OCI-LY7 (cell line): ENCODE measurements at regions not wholly inside any gene's neighbourhood (a gene's known extent, or its start where the extent isn't known, plus 50 kb on each side); places are given as distances from the start of the nearest gene placed in this dataset.

Source experiments
- BruUV-seq: library from RNA; stranded (reverse); fragments of 400-500 nt; replicated peaks from 2 replicates; lab custom pipeline; 2021; lab: Mats Ljungman, UMichigan
- CTCF ChIA-PET: fragments of 300-600 bp; sonication (Branson Sonifier 250); formaldehyde crosslinking; loops from one replicate; lab custom pipeline; 2022; ENCODE audit warnings: antibody characterized with exemption; ENCODE audit not compliant: unreplicated experiment; lab: Charles Lee
- POLR2A ChIA-PET: fragments of 300-600 bp; sonication (Branson Sonifier 250); formaldehyde crosslinking; loops from one replicate; lab custom pipeline; 2022; ENCODE audit warnings: antibody characterized with exemption; lab: Charles Lee
- DNase-seq: peaks from one replicate; pipeline ENCODE4 v3.0.0-alpha.2; 2015; ENCODE audit warnings: low spot score
- H2AFZ ChIP-seq: fragments of 200-600 bp; sonication (generic), shearing (Covaris generic); 2 replicates; pipeline ENCODE4 v1.6.1; 2014; ENCODE audit warnings: mild to moderate bottlenecking, antibody characterized with exemption, low read length, moderate library complexity
- H3K27ac ChIP-seq: fragments of 200-600 bp; sonication (generic); 2 replicates; pipeline ENCODE4 v1.5.1; 2014; ENCODE audit warnings: mixed run types, low read depth, mild to moderate bottlenecking, moderate library complexity, low read length, inconsistent platforms; ENCODE audit not compliant: poor library complexity, severe bottlenecking
- H3K36me3 ChIP-seq: fragments of 200-600 bp; sonication (generic); 2 replicates; pipeline ENCODE4 v1.6.1; 2014; ENCODE audit warnings: mild to moderate bottlenecking, antibody characterized with exemption, low read length, moderate library complexity, mixed read lengths; ENCODE audit not compliant: insufficient read depth
- H3K4me1 ChIP-seq: fragments of 200-600 bp; sonication (generic); 2 replicates; pipeline ENCODE4 v1.5.1; 2014; ENCODE audit warnings: mild to moderate bottlenecking, low read length; ENCODE audit not compliant: insufficient read depth, poor library complexity, severe bottlenecking
- H3K4me2 ChIP-seq: fragments of 200-600 bp; sonication (generic); 2 replicates; pipeline ENCODE4 v1.6.1; 2014; ENCODE audit warnings: mild to moderate bottlenecking, low read length
- H3K4me3 ChIP-seq: fragments of 200-600 bp; sonication (generic); 2 replicates; pipeline ENCODE4 v1.5.1; 2014; ENCODE audit warnings: mild to moderate bottlenecking, low read depth, low read length; ENCODE audit not compliant: poor library complexity, severe bottlenecking
- H3K79me2 ChIP-seq: fragments of 200-600 bp; sonication (generic); 2 replicates; pipeline ENCODE4 v1.6.1; 2016; ENCODE audit warnings: low read depth, mild to moderate bottlenecking, low read length, moderate library complexity, mixed read lengths; ENCODE audit not compliant: insufficient read depth
- H3K9me2 ChIP-seq: fragments of 200-600 bp; sonication (generic); 2 replicates; pipeline ENCODE4 v1.6.1; 2016; ENCODE audit warnings: mild to moderate bottlenecking, low read length, mixed read lengths; ENCODE audit not compliant: insufficient read depth
- H3K9me3 ChIP-seq: fragments of 200-600 bp; sonication (generic); 2 replicates; pipeline ENCODE4 v1.6.1; 2014; ENCODE audit warnings: mild to moderate bottlenecking, mixed run types, low read length, mixed read lengths
- H4K20me1 ChIP-seq: fragments of 200-600 bp; sonication (generic); 2 replicates; pipeline ENCODE4 v1.6.1; 2014; ENCODE audit warnings: mild to moderate bottlenecking, antibody characterized with exemption, low read length, moderate library complexity, mixed read lengths; ENCODE audit not compliant: insufficient read depth
- EZH2phosphoT487 ChIP-seq: fragments of 200-600 bp; sonication (generic); IDR thresholded peaks from 2 replicates; pipeline ENCODE4 v1.6.1; 2018; ENCODE audit warnings: low read depth, borderline replicate concordance, mild to moderate bottlenecking, mixed run types, antibody characterized with exemption, low read length, moderate library complexity, mixed read lengths
- intact Hi-C: fragments of 100-400 bp; cut with micrococcal nuclease; formaldehyde crosslinking; loops from one replicate; pipeline ENCODE4 v1.10.0; 2022; ENCODE audit not compliant: unreplicated experiment
- TF ChIP-seq, protein P1 (sequence below): fragments of 200-600 bp; sonication (generic); conservative IDR thresholded peaks from 2 replicates; pipeline ENCODE4 v1.5.1; 2014; ENCODE audit warnings: mild to moderate bottlenecking, antibody characterized with exemption, low read length, moderate library complexity, mixed read lengths

DNA sequence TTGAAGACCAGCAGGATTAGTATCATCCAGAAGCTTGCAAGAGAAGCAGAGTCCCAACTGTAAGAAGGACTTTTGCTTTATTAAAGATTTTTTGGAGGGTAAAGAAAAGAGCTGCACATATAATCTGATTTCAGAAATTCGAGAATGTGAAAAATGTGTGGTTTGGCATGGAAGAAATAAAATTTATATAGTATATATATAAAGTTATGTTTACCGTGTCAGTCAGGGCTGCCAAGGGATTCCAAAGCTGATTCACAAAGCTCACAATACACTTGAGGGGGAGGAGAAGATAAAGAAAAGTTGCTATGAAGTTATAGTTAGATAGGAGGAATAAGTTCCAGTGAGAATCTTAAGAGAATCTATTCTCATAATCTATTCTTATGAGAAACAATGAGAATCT, 231.8 kb upstream of the CACNA2D1 start:
- TF ChIP-seq, protein P1, sequence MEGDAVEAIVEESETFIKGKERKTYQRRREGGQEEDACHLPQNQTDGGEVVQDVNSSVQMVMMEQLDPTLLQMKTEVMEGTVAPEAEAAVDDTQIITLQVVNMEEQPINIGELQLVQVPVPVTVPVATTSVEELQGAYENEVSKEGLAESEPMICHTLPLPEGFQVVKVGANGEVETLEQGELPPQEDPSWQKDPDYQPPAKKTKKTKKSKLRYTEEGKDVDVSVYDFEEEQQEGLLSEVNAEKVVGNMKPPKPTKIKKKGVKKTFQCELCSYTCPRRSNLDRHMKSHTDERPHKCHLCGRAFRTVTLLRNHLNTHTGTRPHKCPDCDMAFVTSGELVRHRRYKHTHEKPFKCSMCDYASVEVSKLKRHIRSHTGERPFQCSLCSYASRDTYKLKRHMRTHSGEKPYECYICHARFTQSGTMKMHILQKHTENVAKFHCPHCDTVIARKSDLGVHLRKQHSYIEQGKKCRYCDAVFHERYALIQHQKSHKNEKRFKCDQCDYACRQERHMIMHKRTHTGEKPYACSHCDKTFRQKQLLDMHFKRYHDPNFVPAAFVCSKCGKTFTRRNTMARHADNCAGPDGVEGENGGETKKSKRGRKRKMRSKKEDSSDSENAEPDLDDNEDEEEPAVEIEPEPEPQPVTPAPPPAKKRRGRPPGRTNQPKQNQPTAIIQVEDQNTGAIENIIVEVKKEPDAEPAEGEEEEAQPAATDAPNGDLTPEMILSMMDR = no peak
- TF ChIP-seq EZH2phosphoT487 = no peak
- CTCF ChIA-PET = no interaction called here
- no peak overlapping the region for H3K4me2 ChIP-seq

DNA sequence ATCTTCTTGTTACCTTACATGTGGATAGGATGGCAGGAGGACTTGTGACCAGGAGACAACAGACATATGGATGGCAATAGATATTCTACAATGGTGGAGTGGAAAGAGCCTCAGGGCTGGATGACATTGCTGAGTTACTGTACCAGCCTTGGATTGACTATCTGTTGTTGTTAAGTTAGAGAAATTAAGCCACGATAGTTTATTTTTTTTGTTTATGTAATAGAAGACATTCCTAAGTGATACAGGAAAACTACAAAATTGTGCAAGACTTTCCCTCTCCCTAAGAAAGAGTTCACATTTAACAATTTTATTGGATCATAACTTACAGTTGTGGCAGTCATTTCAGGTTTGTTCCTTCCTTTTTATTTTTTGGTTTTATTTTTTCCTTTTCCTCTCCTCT, 230.7 kb upstream of the CACNA2D1 start:
- Histone ChIP-seq H3K36me3 (no peaks in the 10 kb centered on the region), H3K4me3 (no peak overlapping the region), H3K79me2 (no peaks in the 10 kb centered on the region), H3K4me2 (no peak overlapping the region), H2AFZ (no peak overlapping the region), H3K27ac (no peak overlapping the region), H3K4me1 (peaks cover 19% of the 10 kb centered on the region), H4K20me1 (no peaks in the 10 kb centered on the region), H3K9me3 (no peaks in the 10 kb centered on the region), H3K9me2 (no peaks in the 10 kb centered on the region)
- BruUV-seq = no TSS peak
- intact Hi-C loops = no loop called here
- no peak for DNase-seq
- CTCF ChIA-PET = no interaction called here
- TF ChIP-seq, protein P1 = no peak
- TF ChIP-seq EZH2phosphoT487 = no peak
- POLR2A ChIA-PET = no interaction called here

More for the DNA sequence above, 231.8 kb upstream of the CACNA2D1 start:
- Histone ChIP-seq H3K79me2 (no peaks in the 10 kb centered on the region), H3K9me2 (no peaks in the 10 kb centered on the region), H2AFZ (no peak overlapping the region), H4K20me1 (no peaks in the 10 kb centered on the region), H3K4me3 (no peak overlapping the region), H3K9me3 (no peaks in the 10 kb centered on the region), H3K4me1 (peaks cover 19% of the 10 kb centered on the region), H3K27ac (no peak overlapping the region), H3K36me3 (no peaks in the 10 kb centered on the region)
- no peak for DNase-seq
- POLR2A ChIA-PET = no interaction called here
- intact Hi-C loops = no loop called here
- no TSS peak for BruUV-seq

DNA sequence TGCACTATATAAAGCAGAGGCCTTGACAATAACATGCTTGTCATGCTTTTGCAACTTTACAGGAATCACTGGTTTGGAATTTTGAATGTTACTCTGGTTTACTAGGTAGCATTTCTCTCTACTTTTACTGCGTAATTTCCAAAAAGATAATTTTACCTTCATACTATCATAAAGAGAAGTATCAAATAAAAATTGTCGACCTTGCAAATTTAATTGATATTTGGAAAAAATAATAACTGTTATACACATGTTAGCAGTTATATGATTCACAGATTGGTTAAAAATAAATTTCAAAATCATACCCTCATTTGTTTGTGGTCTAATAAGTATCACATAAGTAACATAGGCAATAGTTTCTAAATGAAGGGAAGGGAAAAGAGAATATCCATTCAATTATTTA, 228.5 kb upstream of the CACNA2D1 start:
- BruUV-seq = no TSS peak
- TF ChIP-seq, protein P1 = no peak
- TF ChIP-seq EZH2phosphoT487 = no peak
- Histone ChIP-seq H4K20me1 (no peaks in the 10 kb centered on the region), H3K4me2 (no peak overlapping the region), H3K36me3 (no peaks in the 10 kb centered on the region), H2AFZ (no peak overlapping the region), H3K9me3 (no peaks in the 10 kb centered on the region), H3K9me2 (no peaks in the 10 kb centered on the region), H3K4me3 (no peak overlapping the region), H3K27ac (no peak overlapping the region), H3K79me2 (no peaks in the 10 kb centered on the region), H3K4me1 (peaks cover under 1% of the 10 kb centered on the region)
- no peak for DNase-seq
- CTCF ChIA-PET = no interaction called here
- POLR2A ChIA-PET = interaction anchor here (1.4 kb wide), 1 partner anchor 15 kb away, joined by 3 read pairs; no protein-coding TSS in a partner anchor
- intact Hi-C loops = no loop called here
